H1 (cell line): ENCODE measurements at regions not wholly inside any gene's neighbourhood (a gene's known extent, or its start where the extent isn't known, plus 50 kb on each side); places are given as distances from the start of the nearest gene placed in this dataset.

ENCODE experiments used
- CTCF ChIA-PET: fragments of 300-600 bp; sonication (Branson Sonifier 250); formaldehyde crosslinking; loops from one replicate; lab custom pipeline; 2021; ENCODE audit not compliant: partially characterized antibody; lab: Charles Lee
- POLR2A ChIA-PET: fragments of 300-600 bp; sonication (Branson Sonifier 250); formaldehyde crosslinking; loops from one replicate; lab custom pipeline; 2021; ENCODE audit warnings: inconsistent platforms; ENCODE audit not compliant: partially characterized antibody; lab: Charles Lee
- DNase-seq, 2 experiments: peaks; one replicate each; pipeline versions ENCODE4 v3.0.0 to v3.0.0-alpha.2; 2010 to 2022; ENCODE audit warnings: low spot score in 2 of 2, low read depth in 1 of 2, mixed read lengths in 1 of 2
- FAIRE-seq: peaks from 2 replicates; lab custom pipeline; 2011; peaks lifted over from hg19 to GRCh38; lab: Jason Lieb, UNC
- H2AFZ ChIP-seq: 2 replicates; pipeline ENCODE4 v1.8.1; 2012; ENCODE audit warnings: low read length, inconsistent platforms
- H2AK5ac ChIP-seq: 2 replicates; pipeline ENCODE4 v1.6.1; 2013; ENCODE audit warnings: low read depth, low read length
- H2BK120ac ChIP-seq: replicated peaks from 2 replicates; pipeline ENCODE3; 2013; ENCODE audit warnings: low read depth, low read length, inconsistent platforms
- H2BK12ac ChIP-seq: 2 replicates; pipeline ENCODE4 v1.6.1; 2013; ENCODE audit warnings: low read depth, low read length
- H2BK15ac ChIP-seq: 2 replicates; pipeline ENCODE4 v1.6.1; 2013; ENCODE audit warnings: low read length
- H2BK20ac ChIP-seq: 2 replicates; pipeline ENCODE4 v1.6.1; 2013; ENCODE audit warnings: low read length
- H2BK5ac ChIP-seq: 2 replicates; pipeline ENCODE4 v1.6.1; 2013; ENCODE audit warnings: low read depth, low read length
- H3K14ac ChIP-seq: 2 replicates; pipeline ENCODE4 v1.6.1; 2013; ENCODE audit warnings: inconsistent platforms; ENCODE audit not compliant: insufficient read length
- H3K18ac ChIP-seq: 2 replicates; pipeline ENCODE4 v1.6.1; 2013; ENCODE audit warnings: low read length; ENCODE audit errors: extremely low read depth
- H3K23ac ChIP-seq: 2 replicates; pipeline ENCODE4 v1.6.1; 2013; ENCODE audit warnings: inconsistent platforms; ENCODE audit not compliant: insufficient read length
- H3K23me2 ChIP-seq: 2 replicates; pipeline ENCODE4 v1.6.1; 2013; ENCODE audit warnings: low read depth, low read length
- H3K27ac ChIP-seq: 2 replicates; pipeline ENCODE4 v1.6.1; 2011; ENCODE audit warnings: low read depth, low read length, inconsistent platforms
- H3K27me3 ChIP-seq, 4 experiments: replicated peaks in 1 of 4; 1 replicate in 1 of 4; 2 replicates in 3 of 4; pipeline versions ENCODE4 v1.6.1 to v1.8.1; 2011 to 2013; ENCODE audit warnings: low read length in 3 of 4, mild to moderate bottlenecking in 3 of 4, inconsistent platforms in 2 of 4, mixed read lengths in 2 of 4, moderate library complexity in 1 of 4; ENCODE audit not compliant: control insufficient read depth in 3 of 4, insufficient read depth in 3 of 4; ENCODE audit errors: extremely low read depth in 1 of 4
- H3K36me3 ChIP-seq, 4 experiments: 2 replicates each; pipeline versions ENCODE4 v1.6.1 to v1.8.1; 2011 to 2013; ENCODE audit warnings: mild to moderate bottlenecking in 4 of 4, low read length in 3 of 4, moderate library complexity in 2 of 4, control low read depth in 1 of 4, inconsistent platforms in 1 of 4; ENCODE audit not compliant: insufficient read depth in 4 of 4, control insufficient read depth in 2 of 4
- H3K4ac ChIP-seq: replicated peaks from 2 replicates; pipeline ENCODE3; 2013; ENCODE audit warnings: low read length, low read depth, mixed read lengths, inconsistent platforms; ENCODE audit not compliant: insufficient read length
- H3K4me1 ChIP-seq, 4 experiments: replicated peaks in 1 of 4; 1 replicate in 1 of 4; 2 replicates in 3 of 4; pipeline versions ENCODE4 v1.6.1 to v1.8.1; 2011 to 2013; ENCODE audit warnings: low read length in 3 of 4, inconsistent platforms in 2 of 4, mixed read lengths in 1 of 4; ENCODE audit not compliant: insufficient read depth in 4 of 4, control insufficient read depth in 3 of 4
- H3K4me2 ChIP-seq, 2 experiments: 2 replicates each; pipeline versions ENCODE4 v1.6.1 to v1.8.1; 2011 to 2013; ENCODE audit warnings: low read depth in 2 of 2, low read length in 2 of 2, control low read depth in 1 of 2, inconsistent platforms in 1 of 2, mild to moderate bottlenecking in 1 of 2; ENCODE audit not compliant: insufficient read depth in 1 of 2
- H3K4me3 ChIP-seq, 4 experiments: fragments of 200-600, 300-600 bp in 1 of 4; sonication (generic), shearing (Covaris generic), sonication (Bioruptor Twin) in 1 of 4; 2 replicates each; pipeline versions ENCODE4 v1.5.1 to v1.8.1; 2011 to 2016; ENCODE audit warnings: low read length in 4 of 4, low read depth in 3 of 4, control low read depth in 2 of 4, inconsistent platforms in 2 of 4, mild to moderate bottlenecking in 2 of 4, mixed read lengths in 1 of 4, moderate library complexity in 1 of 4; ENCODE audit not compliant: insufficient read depth in 2 of 4; ENCODE audit errors: extremely low read depth in 1 of 4
- H3K56ac ChIP-seq: replicated peaks from 2 replicates; pipeline ENCODE3; 2013; ENCODE audit warnings: low read depth, mild to moderate bottlenecking, mixed read lengths, low read length, inconsistent platforms; ENCODE audit not compliant: insufficient read length
- H3K79me1 ChIP-seq: 2 replicates; pipeline ENCODE4 v1.6.1; 2013; ENCODE audit warnings: low read depth, low read length, control low read depth
- H3K79me2 ChIP-seq, 2 experiments: 2 replicates each; pipeline versions ENCODE4 v1.6.1 to v1.8.1; 2012 to 2013; ENCODE audit warnings: low read length in 2 of 2, mild to moderate bottlenecking in 2 of 2, inconsistent platforms in 1 of 2; ENCODE audit not compliant: insufficient read depth in 2 of 2, control insufficient read depth in 1 of 2
- H3K9ac ChIP-seq, 4 experiments: replicated peaks in 1 of 4; 1 replicate in 1 of 4; 2 replicates in 3 of 4; pipeline versions ENCODE4 v1.6.1 to v1.8.1; 2011 to 2013; ENCODE audit warnings: low read depth in 3 of 4, low read length in 3 of 4, control low read depth in 2 of 4, mild to moderate bottlenecking in 2 of 4, moderate library complexity in 2 of 4, inconsistent platforms in 1 of 4; ENCODE audit errors: extremely low read depth in 1 of 4
- H3K9me3 ChIP-seq, 2 experiments: 2 replicates each; pipeline versions ENCODE4 v1.6.1 to v1.8.1; 2012 to 2013; ENCODE audit warnings: mild to moderate bottlenecking in 2 of 2, moderate library complexity in 2 of 2, control low read depth in 1 of 2, inconsistent platforms in 1 of 2, low read depth in 1 of 2, low read length in 1 of 2, mixed read lengths in 1 of 2; ENCODE audit not compliant: insufficient read depth in 2 of 2
- H4K20me1 ChIP-seq, 2 experiments: replicated peaks in 1 of 2; 2 replicates each; pipeline versions ENCODE3 to v1.8.1; 2011 to 2013; ENCODE audit warnings: inconsistent platforms in 2 of 2, low read length in 2 of 2, mild to moderate bottlenecking in 1 of 2; ENCODE audit not compliant: insufficient read depth in 2 of 2, control insufficient read depth in 1 of 2
- H4K5ac ChIP-seq: 2 replicates; pipeline ENCODE4 v1.6.1; 2013; ENCODE audit warnings: low read length, low read depth, mixed read lengths, inconsistent platforms; ENCODE audit not compliant: insufficient read length
- H4K8ac ChIP-seq: 2 replicates; pipeline ENCODE4 v1.8.0; 2013; ENCODE audit warnings: mild to moderate bottlenecking, moderate library complexity, low read length, inconsistent platforms; ENCODE audit not compliant: insufficient read depth; ENCODE audit errors: extremely low read depth
- H4K91ac ChIP-seq: replicated peaks from 2 replicates; pipeline ENCODE3; 2013; ENCODE audit warnings: low read length, mixed read lengths, inconsistent platforms; ENCODE audit not compliant: insufficient read length
- CTBP2 ChIP-seq: IDR thresholded peaks from 2 replicates; pipeline ENCODE4 v1.7.0; 2011; ENCODE audit warnings: borderline replicate concordance, mild to moderate bottlenecking, moderate library complexity, mixed read lengths, low read length; ENCODE audit not compliant: insufficient read depth, insufficient read length
- E2F6 ChIP-seq: IDR thresholded peaks from 2 replicates; pipeline ENCODE4 v1.6.1; 2012; ENCODE audit warnings: inconsistent platforms
- EZH2 ChIP-seq: fragments of 200-600 bp; sonication (generic); IDR thresholded peaks from 2 replicates; pipeline ENCODE4 v1.7.1; 2012; ENCODE audit warnings: low read depth, mild to moderate bottlenecking, moderate library complexity, low read length, inconsistent platforms; ENCODE audit not compliant: severe bottlenecking
- KDM5A ChIP-seq: fragments of 200-600 bp; IDR thresholded peaks from 2 replicates; pipeline ENCODE4 v1.7.1; 2012; ENCODE audit warnings: mild to moderate bottlenecking, low read length, inconsistent platforms, mixed read lengths
- MAFK ChIP-seq: IDR thresholded peaks from 2 replicates; pipeline ENCODE4 v1.6.1; 2012; ENCODE audit warnings: low read depth, mild to moderate bottlenecking, improper control_type of control experiment, low read length
- MAX ChIP-seq: IDR thresholded peaks from 2 replicates; pipeline ENCODE4 v1.6.1; 2012; ENCODE audit warnings: inconsistent platforms
- RAD21 ChIP-seq, 2 experiments: IDR thresholded peaks in 1 of 2; conservative IDR thresholded peaks in 1 of 2; 2 replicates each; pipeline ENCODE4 v1.6.1; 2011; ENCODE audit warnings: low read depth in 2 of 2, low read length in 2 of 2, improper control_type of control experiment in 1 of 2, inconsistent platforms in 1 of 2, mild to moderate bottlenecking in 1 of 2, moderate library complexity in 1 of 2
- RBBP5 ChIP-seq: IDR thresholded peaks from 2 replicates; pipeline ENCODE4 v1.7.1; 2012; ENCODE audit warnings: low read depth, mild to moderate bottlenecking, inconsistent platforms, low read length, moderate library complexity, borderline replicate concordance
- RXRA ChIP-seq: IDR thresholded peaks from 2 replicates; pipeline ENCODE4 v1.6.1; 2011; ENCODE audit warnings: low read depth, mild to moderate bottlenecking, low read length, moderate library complexity; ENCODE audit not compliant: insufficient read depth
- SIN3A ChIP-seq, 2 experiments: IDR thresholded peaks in 1 of 2; conservative IDR thresholded peaks in 1 of 2; 2 replicates each; pipeline ENCODE4 v1.6.1; 2011 to 2012; ENCODE audit warnings: low read length in 2 of 2, improper control_type of control experiment in 1 of 2, low read depth in 1 of 2, mild to moderate bottlenecking in 1 of 2
- SIRT6 ChIP-seq: IDR thresholded peaks from one replicate; pipeline ENCODE4 v1.7.1; 2012; ENCODE audit warnings: low read length, inconsistent platforms
- SIX5 ChIP-seq: IDR thresholded peaks from 2 replicates; pipeline ENCODE4 v1.6.1; 2011; ENCODE audit warnings: mild to moderate bottlenecking, low read depth, low read length
- SP2 ChIP-seq: IDR thresholded peaks from 2 replicates; pipeline ENCODE4 v1.6.1; 2012; ENCODE audit warnings: mild to moderate bottlenecking, low read length, inconsistent platforms
- TAF7 ChIP-seq: optimal IDR thresholded peaks from 2 replicates; pipeline ENCODE3; 2011; ENCODE audit warnings: low read depth, mild to moderate bottlenecking, inconsistent platforms, low read length, moderate library complexity, borderline replicate concordance
- WGBS, 2 experiments: shearing (Covaris generic) in 1 of 2; methylation state at CpG; one replicate each; pipeline versions ENCODE4 v1.1.6 to v1.1.7; 2013 to 2015; ENCODE audit warnings: low lambda C conversion rate in 2 of 2, mixed read lengths in 2 of 2, inconsistent platforms in 1 of 2, low coverage in 1 of 2, missing lambda C conversion rate in 1 of 2; ENCODE audit not compliant: insufficient replicate concordance in 2 of 2, insufficient coverage in 1 of 2, insufficient read length in 1 of 2; ENCODE audit errors: extremely low coverage in 1 of 2, missing lambda C conversion rate in 1 of 2; 5-methylcytosine and 5-hydroxymethylcytosine counted together

- no peak overlapping the region for H2AK5ac ChIP-seq
- H2AFZ ChIP-seq = no peak overlapping the region
- no peak overlapping the region for H4K8ac ChIP-seq
- H2BK12ac ChIP-seq = no peak overlapping the region
- H3K23me2 ChIP-seq = no peaks in the 10 kb centered on the region
- H3K18ac ChIP-seq = no peak overlapping the region
- no peak overlapping the region for H3K56ac ChIP-seq
- no peaks in the 10 kb centered on the region for H3K27me3 ChIP-seq
- POLR2A ChIA-PET = no interaction called here
- H3K4me2 ChIP-seq = no peak overlapping the region
- no peak overlapping the region for H3K27ac ChIP-seq
- H4K20me1 ChIP-seq = no peaks in the 10 kb centered on the region
- H3K9me3 ChIP-seq = peaks cover 88 to 100% of the 10 kb centered on the region in 2 experiments
- WGBS, 2 experiments = 82% methylated on average over 12 of the region's 18 CpGs; no CpG with 5 or more reads in 1 of the 2 experiments
- FAIRE-seq = no peak
- no peak overlapping the region for H4K91ac ChIP-seq
- H3K14ac ChIP-seq = no peak overlapping the region
- CTCF ChIA-PET = no interaction called here
- H4K5ac ChIP-seq = no peak overlapping the region
- no peak for DNase-seq
- H3K36me3 ChIP-seq = no peaks in the 10 kb centered on the region
- H2BK15ac ChIP-seq = no peak overlapping the region
- H2BK20ac ChIP-seq = no peak overlapping the region
- H3K79me1 ChIP-seq = no peaks in the 10 kb centered on the region
- no peak overlapping the region for H3K4me3 ChIP-seq
- no peaks in the 10 kb centered on the region for H3K4me1 ChIP-seq
- H3K23ac ChIP-seq = no peak overlapping the region
- H2BK120ac ChIP-seq = no peak overlapping the region
- no peak overlapping the region for H3K4ac ChIP-seq
- no peak overlapping the region for H3K9ac ChIP-seq
- no peaks in the 10 kb centered on the region for H3K79me2 ChIP-seq
- no peak overlapping the region for H2BK5ac ChIP-seq
- TF ChIP-seq RAD21 (IDR thresholded peaks at IDR 0.05 in 1 of 2, conservative IDR thresholded peaks at IDR 0.05 in 1 of 2; ENCODE audit: low read depth in 2 of 2, low read length in 2 of 2) (no peak), MAX (no peak), RBBP5 (no peak), SIRT6 (no peak), KDM5A (no peak), SIN3A (conservative IDR thresholded peaks at IDR 0.05 in 1 of 2, IDR thresholded peaks at IDR 0.05 in 1 of 2; ENCODE audit: low read depth in 1 of 2, low read length in 2 of 2) (no peak), MAFK (no peak), TAF7 (no peak), RXRA (no peak), CTBP2 (no peak), SP2 (no peak), EZH2 (no peak), SIX5 (no peak), E2F6 (no peak)
Observed at GRCh38 chr12:34304001-34304400, 281.7 kb downstream of the ALG10 start.
